ENCODE measurements at regions not wholly inside any gene's neighbourhood (a gene's known extent, or its start where the extent isn't known, plus 50 kb on each side); places are given as distances from the start of the nearest gene placed in this dataset.

DNA sequence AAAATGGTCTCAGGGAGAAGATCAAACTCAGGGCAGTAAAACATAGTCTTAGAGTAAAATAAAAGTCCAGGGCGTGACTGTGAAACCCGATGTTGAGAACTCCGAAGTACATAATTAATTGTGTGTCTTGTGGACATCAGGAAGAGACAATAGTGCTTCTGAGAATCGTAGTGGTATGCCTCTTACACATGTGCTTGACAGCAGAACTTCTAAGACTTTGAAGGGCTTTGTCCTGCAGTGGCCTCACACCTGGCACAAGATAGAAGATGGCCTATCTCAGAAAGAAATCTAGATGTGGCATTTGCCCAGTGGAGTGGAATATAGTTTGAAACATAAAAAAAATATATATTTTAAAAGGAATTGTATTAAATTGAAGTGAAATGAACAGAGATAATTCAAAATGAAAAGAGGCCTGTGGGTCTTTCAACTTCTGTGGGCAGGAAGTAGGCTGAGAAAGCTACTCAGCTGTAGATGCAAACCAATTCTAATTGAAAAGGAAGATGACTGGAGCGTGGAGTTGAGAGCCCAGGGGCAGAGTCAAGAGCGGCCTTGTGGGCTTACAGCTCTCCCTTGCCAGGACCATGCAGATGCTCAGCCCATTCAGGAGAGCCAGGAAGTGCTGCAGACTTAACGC lies 468.4 kb downstream of the KDM4C start:
- Histone ChIP-seq H3K9me3 (ENCODE audit: control insufficient read depth, insufficient read depth, low read length) (no peaks in the 10 kb centered on the region), H3K9ac (ENCODE audit: low read depth, low read length) (no peak overlapping the region), H3K36me3 (ENCODE audit: control insufficient read depth, insufficient read depth, low read length) (no peaks in the 10 kb centered on the region), H3K4me3 (ENCODE audit: low read depth, low read length) (no peak overlapping the region), H3K4me1 (ENCODE audit: control insufficient read depth, insufficient read depth, low read length) (peaks cover 2% of the 10 kb centered on the region), H3K27me3 (ENCODE audit: control insufficient read depth, insufficient read depth, low read length) (no peaks in the 10 kb centered on the region)

Measured in iPS-15b (cell line).